ENCODE measurements at regions not wholly inside any gene's neighbourhood (a gene's known extent, or its start where the extent isn't known, plus 50 kb on each side); places are given as distances from the start of the nearest gene placed in this dataset.

DNA sequence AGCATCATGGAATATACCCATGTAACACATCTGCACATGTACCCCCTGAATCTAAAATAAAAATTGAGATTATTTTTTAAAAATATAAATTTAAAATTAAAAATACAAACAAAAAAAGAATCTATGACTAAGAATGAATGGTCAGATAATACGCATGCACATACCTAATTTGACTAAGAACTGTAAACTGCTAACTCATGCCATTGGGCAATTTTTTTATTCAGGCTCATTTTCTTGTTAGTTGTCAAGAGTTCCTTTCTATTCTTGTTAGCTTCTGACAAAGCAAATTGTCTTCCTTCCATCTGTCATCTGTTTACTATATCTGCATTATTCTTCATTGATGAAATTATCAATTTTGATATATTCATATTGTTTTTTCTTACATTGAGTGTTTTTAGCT is 69.5 kb upstream of the HAND1 start:
- DNase-seq = no peak
- CTCF ChIA-PET = no interaction called here
- peaks cover 76% of the 10 kb centered on the region for H3K27me3 Mint-ChIP-seq (ENCODE audit: unreplicated experiment)
- H3K9me3 Mint-ChIP-seq (ENCODE audit: low read depth, unreplicated experiment) = no peaks in the 10 kb centered on the region
- H3K4me3 Mint-ChIP-seq (ENCODE audit: low read depth, unreplicated experiment) = no peak overlapping the region
- no peaks in the 10 kb centered on the region for H3K36me3 Mint-ChIP-seq (ENCODE audit: insufficient read depth, unreplicated experiment)
- no TSS peak for BruUV-seq (replicated peaks)
- TF ChIP-seq, protein P1, sequence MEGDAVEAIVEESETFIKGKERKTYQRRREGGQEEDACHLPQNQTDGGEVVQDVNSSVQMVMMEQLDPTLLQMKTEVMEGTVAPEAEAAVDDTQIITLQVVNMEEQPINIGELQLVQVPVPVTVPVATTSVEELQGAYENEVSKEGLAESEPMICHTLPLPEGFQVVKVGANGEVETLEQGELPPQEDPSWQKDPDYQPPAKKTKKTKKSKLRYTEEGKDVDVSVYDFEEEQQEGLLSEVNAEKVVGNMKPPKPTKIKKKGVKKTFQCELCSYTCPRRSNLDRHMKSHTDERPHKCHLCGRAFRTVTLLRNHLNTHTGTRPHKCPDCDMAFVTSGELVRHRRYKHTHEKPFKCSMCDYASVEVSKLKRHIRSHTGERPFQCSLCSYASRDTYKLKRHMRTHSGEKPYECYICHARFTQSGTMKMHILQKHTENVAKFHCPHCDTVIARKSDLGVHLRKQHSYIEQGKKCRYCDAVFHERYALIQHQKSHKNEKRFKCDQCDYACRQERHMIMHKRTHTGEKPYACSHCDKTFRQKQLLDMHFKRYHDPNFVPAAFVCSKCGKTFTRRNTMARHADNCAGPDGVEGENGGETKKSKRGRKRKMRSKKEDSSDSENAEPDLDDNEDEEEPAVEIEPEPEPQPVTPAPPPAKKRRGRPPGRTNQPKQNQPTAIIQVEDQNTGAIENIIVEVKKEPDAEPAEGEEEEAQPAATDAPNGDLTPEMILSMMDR (IDR thresholded peaks at IDR 0.05; ENCODE audit: unreplicated experiment) = no peak
- H3K27ac Mint-ChIP-seq (ENCODE audit: unreplicated experiment) = no peak overlapping the region
- H3K4me1 Mint-ChIP-seq (ENCODE audit: low read depth, unreplicated experiment) = no peaks in the 10 kb centered on the region
- intact Hi-C loops (cut with micrococcal nuclease; ENCODE audit: unreplicated experiment) = no loop called here

DNA sequence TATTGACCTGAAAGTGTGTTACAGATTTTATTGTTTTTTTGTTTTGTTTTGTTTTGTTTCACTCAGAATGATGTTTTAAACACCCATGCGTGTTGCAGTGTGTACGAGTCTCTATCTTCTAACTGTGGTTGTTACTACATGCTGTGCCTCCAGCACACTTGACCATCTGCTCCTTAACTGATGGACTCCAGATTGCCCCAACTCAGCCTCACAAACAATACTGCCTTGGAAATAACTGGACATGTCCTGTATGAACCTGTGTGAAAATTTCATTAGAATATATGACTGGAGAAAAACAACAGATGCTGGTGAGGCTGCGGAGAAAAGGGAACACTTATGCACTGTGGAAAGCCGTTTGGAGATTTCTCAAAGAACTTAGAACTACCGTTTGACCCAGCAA is 68.7 kb upstream of the HAND1 start:
- no peaks in the 10 kb centered on the region for H3K9me3 Mint-ChIP-seq (ENCODE audit: low read depth, unreplicated experiment)
- intact Hi-C loops (cut with micrococcal nuclease; ENCODE audit: unreplicated experiment) = no loop called here
- H3K27ac Mint-ChIP-seq (ENCODE audit: unreplicated experiment) = no peak overlapping the region
- H3K27me3 Mint-ChIP-seq (ENCODE audit: unreplicated experiment) = peaks cover 84% of the 10 kb centered on the region
- no peak overlapping the region for H3K4me3 Mint-ChIP-seq (ENCODE audit: low read depth, unreplicated experiment)
- CTCF ChIA-PET = no interaction called here
- TF ChIP-seq, protein P1 (IDR thresholded peaks at IDR 0.05; ENCODE audit: unreplicated experiment) = no peak
- BruUV-seq (replicated peaks) = no TSS peak
- H3K4me1 Mint-ChIP-seq (ENCODE audit: low read depth, unreplicated experiment) = no peaks in the 10 kb centered on the region
- no peak for DNase-seq
- H3K36me3 Mint-ChIP-seq (ENCODE audit: insufficient read depth, unreplicated experiment) = no peaks in the 10 kb centered on the region

DNA sequence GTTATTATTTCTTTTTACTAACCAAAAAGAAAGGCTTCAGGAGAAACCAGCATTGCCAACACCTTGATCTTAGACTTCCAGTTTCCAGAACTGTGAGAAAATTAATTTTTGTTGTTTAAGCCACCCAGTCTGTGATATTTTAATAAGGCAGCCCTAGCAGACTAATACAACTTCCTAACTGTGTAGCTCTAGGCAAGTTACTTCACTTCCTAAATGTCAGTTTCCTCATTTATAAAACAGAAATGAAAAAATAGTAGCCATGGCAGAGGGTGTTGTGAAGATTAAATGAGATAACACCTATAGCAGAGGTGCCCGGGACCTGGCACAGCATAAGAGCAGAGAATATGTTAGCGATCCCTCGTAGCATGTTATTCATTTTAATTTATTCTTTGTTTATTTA is 66.6 kb upstream of the HAND1 start:
- H3K4me1 Mint-ChIP-seq (ENCODE audit: low read depth, unreplicated experiment) = no peaks in the 10 kb centered on the region
- CTCF ChIA-PET = no interaction called here
- H3K27me3 Mint-ChIP-seq (ENCODE audit: unreplicated experiment) = peaks cover 93% of the 10 kb centered on the region
- no TSS peak for BruUV-seq (replicated peaks)
- no peaks in the 10 kb centered on the region for H3K36me3 Mint-ChIP-seq (ENCODE audit: insufficient read depth, unreplicated experiment)
- DNase-seq = no peak
- intact Hi-C loops (cut with micrococcal nuclease; ENCODE audit: unreplicated experiment) = no loop called here
- H3K27ac Mint-ChIP-seq (ENCODE audit: unreplicated experiment) = no peak overlapping the region
- TF ChIP-seq, protein P1 (IDR thresholded peaks at IDR 0.05; ENCODE audit: unreplicated experiment) = no peak
- no peaks in the 10 kb centered on the region for H3K9me3 Mint-ChIP-seq (ENCODE audit: low read depth, unreplicated experiment)
- H3K4me3 Mint-ChIP-seq (ENCODE audit: low read depth, unreplicated experiment) = no peak overlapping the region

DNA sequence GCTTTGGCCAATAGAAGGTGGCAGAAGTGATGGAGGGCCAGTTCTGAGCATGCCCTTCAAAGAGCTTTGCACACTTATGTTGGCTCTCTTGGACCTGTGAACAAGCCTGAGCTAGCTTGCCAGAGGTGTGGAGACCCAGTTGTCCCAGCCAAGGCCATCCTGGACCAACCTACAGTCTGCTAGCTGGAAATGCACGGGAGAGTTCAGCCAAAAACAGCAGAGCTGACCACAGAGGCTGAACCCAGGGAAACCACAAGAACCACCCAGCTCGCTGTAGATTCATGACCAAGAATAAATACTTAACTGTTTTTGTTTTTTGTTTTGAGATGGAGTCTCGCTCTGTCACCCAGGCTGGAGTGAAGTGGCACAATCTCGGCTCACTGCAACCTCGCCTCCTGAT is 65.4 kb upstream of the HAND1 start:
- Mint-ChIP-seq H3K27me3 (ENCODE audit: unreplicated experiment) (peaks cover 92% of the 10 kb centered on the region), H3K9me3 (ENCODE audit: low read depth, unreplicated experiment) (no peaks in the 10 kb centered on the region), H3K36me3 (ENCODE audit: insufficient read depth, unreplicated experiment) (no peaks in the 10 kb centered on the region), H3K4me1 (ENCODE audit: low read depth, unreplicated experiment) (no peaks in the 10 kb centered on the region), H3K27ac (ENCODE audit: unreplicated experiment) (no peak overlapping the region), H3K4me3 (ENCODE audit: low read depth, unreplicated experiment) (no peak overlapping the region)
- no peak for DNase-seq
- BruUV-seq (replicated peaks) = no TSS peak
- TF ChIP-seq, protein P1 (IDR thresholded peaks at IDR 0.05; ENCODE audit: unreplicated experiment) = no peak
- CTCF ChIA-PET = interaction anchor here (1.2 kb wide), 1 partner anchor 41 kb away, joined by 3 read pairs; no protein-coding TSS in a partner anchor
- intact Hi-C loops (cut with micrococcal nuclease; ENCODE audit: unreplicated experiment) = no loop called here
